Aorta (tissue), 5 donors: ENCODE measurements at regions not wholly inside any gene's neighbourhood (a gene's known extent, or its start where the extent isn't known, plus 50 kb on each side); places are given as distances from the start of the nearest gene placed in this dataset.

Experiments
- ATAC-seq: fragments of 200-7000 bp; cut with Tn5 transposase; one replicate; pipeline ENCODE4 v1.9.1; 2022; ENCODE audit warnings: moderate library complexity; ENCODE audit not compliant: low FRiP score
- DNase-seq, 2 donors: peaks; one replicate each; pipeline ENCODE4 v3.0.0-alpha.2; 2020
- H3K27ac ChIP-seq, 2 donors: one replicate each; pipeline ENCODE4 v1.5.1; 2013; ENCODE audit warnings: low read length in 2 of 2, mild to moderate bottlenecking in 2 of 2, moderate library complexity in 2 of 2, control low read depth in 1 of 2, inconsistent platforms in 1 of 2, low read depth in 1 of 2
- H3K27me3 ChIP-seq, 2 donors: one replicate each; pipeline ENCODE4 v1.6.1; 2013; ENCODE audit warnings: control low read depth in 1 of 2, low read length in 1 of 2, mild to moderate bottlenecking in 1 of 2, moderate library complexity in 1 of 2; ENCODE audit not compliant: insufficient read depth in 2 of 2, control insufficient read depth in 1 of 2
- H3K36me3 ChIP-seq, 2 donors: one replicate each; pipeline ENCODE4 v1.6.1; 2013; ENCODE audit warnings: control low read depth in 1 of 2, low read length in 1 of 2, mild to moderate bottlenecking in 1 of 2; ENCODE audit not compliant: insufficient read depth in 2 of 2, control insufficient read depth in 1 of 2
- H3K4me1 ChIP-seq, 2 donors: one replicate each; pipeline ENCODE4 v1.6.1; 2013; ENCODE audit warnings: low read length in 2 of 2, control low read depth in 1 of 2, mild to moderate bottlenecking in 1 of 2, moderate library complexity in 1 of 2; ENCODE audit not compliant: insufficient read depth in 2 of 2, control insufficient read depth in 1 of 2
- H3K4me3 ChIP-seq, 2 donors: one replicate each; pipeline ENCODE4 v1.5.1; 2013; ENCODE audit warnings: low read length in 2 of 2, control low read depth in 1 of 2, mild to moderate bottlenecking in 1 of 2
- H3K9me3 ChIP-seq: one replicate; pipeline ENCODE4 v1.6.1; 2013; ENCODE audit warnings: mild to moderate bottlenecking, low read length; ENCODE audit not compliant: control insufficient read depth
- WGBS, 2 donors: extraction: QIAGEN DNeasy Blood & Tissue Kit; methylation state at CpG; one replicate each; pipeline ENCODE4 v1.1.7; 2013; 5-methylcytosine and 5-hydroxymethylcytosine counted together
- intact Hi-C, 2 donors: fragments of 100-400 bp; cut with DNase I; formaldehyde crosslinking; loops; one replicate each; pipeline versions ENCODE4 v1.14.2 to v1.15.0; 2022
- donor health status: healthy with polysubstance abuse.
- donor health status: Bipolar disorder and iron deficiency.
- donor health status: DM: no; HTN: no; CAD: no.
- donor health status: DM: no; HTN: no; CAD: no.
- donor health status: DM: yes; HTN: yes; CAD: no.

GRCh38 chr9:99746406-99746805 lies 75.3 kb upstream of the NR4A3 start:
- DNase-seq = no peak
- ATAC-seq = no peak
- intact Hi-C loops = no loop called here
- 97% methylated on average over 1 of the region's 1 CpG for WGBS, 2 donors
- H3K9me3 ChIP-seq = no peaks in the 10 kb centered on the region
- no peak overlapping the region for H3K4me3 ChIP-seq
- H3K4me1 ChIP-seq = no peaks in the 10 kb centered on the region
- H3K27ac ChIP-seq = no peak overlapping the region
- no peaks in the 10 kb centered on the region for H3K27me3 ChIP-seq
- H3K36me3 ChIP-seq = no peaks in the 10 kb centered on the region

GRCh38 chr9:99748266-99748665 lies 73.4 kb upstream of the NR4A3 start:
- no peak for DNase-seq
- no peak overlapping the region for H3K27ac ChIP-seq
- H3K27me3 ChIP-seq = no peaks in the 10 kb centered on the region
- no peaks in the 10 kb centered on the region for H3K4me1 ChIP-seq
- intact Hi-C loops = no loop called here
- no peak for ATAC-seq
- no peak overlapping the region for H3K4me3 ChIP-seq
- no peaks in the 10 kb centered on the region for H3K9me3 ChIP-seq
- no peaks in the 10 kb centered on the region for H3K36me3 ChIP-seq

DNA sequence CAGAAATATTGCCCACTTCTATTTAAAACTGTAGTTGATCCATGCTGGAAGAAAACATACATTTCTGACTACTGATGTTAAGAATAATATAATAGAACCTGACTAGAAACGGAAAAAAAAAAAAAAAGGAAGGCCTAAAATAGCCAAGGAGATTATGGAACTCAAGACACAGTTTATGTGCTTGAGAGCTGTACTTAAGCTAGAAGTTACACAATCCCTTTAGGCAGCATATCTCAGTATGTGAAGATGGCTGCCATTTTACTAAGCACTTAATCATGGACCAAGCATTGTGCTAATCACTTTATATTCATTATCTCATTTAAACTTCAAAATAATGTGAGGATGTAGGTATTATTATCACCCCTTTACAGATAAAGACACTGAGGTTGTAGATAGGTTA lies 73.0 kb upstream of the NR4A3 start:
- H3K27ac ChIP-seq = no peak overlapping the region
- intact Hi-C loops = no loop called here
- no peaks in the 10 kb centered on the region for H3K27me3 ChIP-seq
- no peak for DNase-seq
- no peak for ATAC-seq
- WGBS, 2 donors = 3 to 15% methylated on average over 1 of the region's 1 CpG
- no peaks in the 10 kb centered on the region for H3K4me1 ChIP-seq
- no peaks in the 10 kb centered on the region for H3K36me3 ChIP-seq
- H3K9me3 ChIP-seq = no peaks in the 10 kb centered on the region
- no peak overlapping the region for H3K4me3 ChIP-seq

- H3K27ac ChIP-seq = no peak overlapping the region
- H3K4me3 ChIP-seq = no peak overlapping the region
- intact Hi-C loops = no loop called here
- H3K9me3 ChIP-seq = no peaks in the 10 kb centered on the region
- ATAC-seq (no peak), DNase-seq (no peak)
- no peaks in the 10 kb centered on the region for H3K4me1 ChIP-seq
- H3K27me3 ChIP-seq = no peaks in the 10 kb centered on the region
- no peaks in the 10 kb centered on the region for H3K36me3 ChIP-seq
- WGBS, 2 donors = 80 to 82% methylated on average over 5 of the region's 5 CpGs
Measured at GRCh38 chr9:99749641-99750040, 72.0 kb upstream of the NR4A3 start.

GRCh38 chr9:99750526-99750925 lies 71.2 kb upstream of the NR4A3 start:
- no peaks in the 10 kb centered on the region for H3K36me3 ChIP-seq
- no peak overlapping the region for H3K4me3 ChIP-seq
- no peaks in the 10 kb centered on the region for H3K27me3 ChIP-seq
- intact Hi-C loops = no loop called here
- no peak overlapping the region for H3K27ac ChIP-seq
- no peaks in the 10 kb centered on the region for H3K4me1 ChIP-seq
- 96 to 98% methylated on average over 6 of the region's 6 CpGs for WGBS, 2 donors
- ATAC-seq = no peak
- no peaks in the 10 kb centered on the region for H3K9me3 ChIP-seq
- DNase-seq = no peak

- ATAC-seq = no peak
- no peak overlapping the region for H3K4me3 ChIP-seq
- DNase-seq = no peak
- H3K4me1 ChIP-seq = no peaks in the 10 kb centered on the region
- H3K27me3 ChIP-seq = no peaks in the 10 kb centered on the region
- H3K9me3 ChIP-seq = no peaks in the 10 kb centered on the region
- no peaks in the 10 kb centered on the region for H3K36me3 ChIP-seq
- intact Hi-C loops = no loop called here
- 27 to 38% methylated on average over 4 of the region's 4 CpGs for WGBS, 2 donors
- H3K27ac ChIP-seq = no peak overlapping the region
Measured at GRCh38 chr9:99752417-99753109, 69.1 kb upstream of the NR4A3 start.

- no peak overlapping the region for H3K4me3 ChIP-seq
- H3K27me3 ChIP-seq = no peaks in the 10 kb centered on the region
- 86 to 90% methylated on average over 1 of the region's 1 CpG for WGBS, 2 donors
- DNase-seq (no peak), ATAC-seq (no peak)
- H3K36me3 ChIP-seq = no peaks in the 10 kb centered on the region
- H3K4me1 ChIP-seq = no peaks in the 10 kb centered on the region
- intact Hi-C loops = no loop called here
- no peaks in the 10 kb centered on the region for H3K9me3 ChIP-seq
- H3K27ac ChIP-seq = no peak overlapping the region
Measured at GRCh38 chr9:99753436-99753835, 68.2 kb upstream of the NR4A3 start.

- Histone ChIP-seq H3K27ac (no peak overlapping the region), H3K27me3 (no peaks in the 10 kb centered on the region), H3K36me3 (no peaks in the 10 kb centered on the region), H3K4me1 (no peaks in the 10 kb centered on the region), H3K4me3 (no peak overlapping the region), H3K9me3 (no peaks in the 10 kb centered on the region)
- no peak for DNase-seq
- intact Hi-C loops = no loop called here
- no peak for ATAC-seq
Measured at GRCh38 chr9:99760421-99760820, 61.3 kb upstream of the NR4A3 start.

- no peak for ATAC-seq
- WGBS, 2 donors = 87 to 90% methylated on average over 3 of the region's 3 CpGs
- Histone ChIP-seq H3K27ac (no peak overlapping the region), H3K4me1 (no peaks in the 10 kb centered on the region), H3K4me3 (no peak overlapping the region), H3K36me3 (no peaks in the 10 kb centered on the region), H3K27me3 (no peaks in the 10 kb centered on the region), H3K9me3 (no peaks in the 10 kb centered on the region)
- DNase-seq = no peak
- intact Hi-C loops = no loop called here
Measured at GRCh38 chr9:99762470-99762869, 59.2 kb upstream of the NR4A3 start.
